ENCODE measurements at regions not wholly inside any gene's neighbourhood (a gene's known extent, or its start where the extent isn't known, plus 50 kb on each side); places are given as distances from the start of the nearest gene placed in this dataset.

DNA sequence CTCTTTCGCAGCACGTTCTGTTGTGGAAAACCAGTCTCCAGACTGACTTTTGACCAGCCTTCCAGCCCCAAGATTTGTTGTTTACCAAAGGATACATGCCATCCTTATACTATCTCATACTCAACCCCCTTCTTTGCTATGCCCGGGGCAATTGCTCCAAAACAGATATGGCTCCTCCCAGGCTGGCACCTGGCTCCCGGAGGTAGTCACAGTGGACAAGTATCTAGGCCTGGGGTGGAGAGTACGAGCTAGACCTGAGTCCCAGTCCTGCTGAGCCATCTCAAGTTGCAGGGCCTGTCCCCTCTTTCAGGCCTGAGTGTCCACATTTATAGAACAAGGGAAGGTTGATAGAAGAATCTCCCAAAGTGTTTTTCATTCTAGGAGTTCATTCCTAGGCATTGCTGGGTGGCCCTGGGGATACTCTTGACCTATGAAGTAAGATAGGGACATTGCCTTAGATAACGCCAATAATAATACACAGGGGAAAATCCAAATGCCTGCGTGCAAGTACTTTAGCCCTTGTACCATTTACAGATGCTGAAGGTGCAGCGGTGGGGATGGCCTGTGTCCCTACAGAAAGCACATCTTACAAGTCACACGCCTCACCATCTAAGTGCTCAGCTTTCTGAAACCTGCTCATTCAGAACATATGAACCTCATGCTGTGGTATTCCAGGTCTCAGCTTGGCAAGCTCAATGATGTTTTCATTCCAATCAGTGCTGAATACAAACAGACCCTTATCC lies 136.7 kb upstream of the MAMLD1 start:
- Histone ChIP-seq H3K9ac (ENCODE audit: low read depth in 1 of 2, low read length in 2 of 2) (no peak overlapping the region), H3K36me3 (ENCODE audit: control insufficient read depth in 4 of 4, insufficient read depth in 3 of 4, low read depth in 1 of 4, low read length in 3 of 4) (no peaks in the 10 kb centered on the region), H3K27me3 (ENCODE audit: control insufficient read depth in 4 of 4, insufficient read depth in 4 of 4, low read length in 3 of 4) (no peaks in the 10 kb centered on the region), H3K4me1 (ENCODE audit: control insufficient read depth in 4 of 4, insufficient read depth in 4 of 4, low read length in 3 of 4) (no peaks in the 10 kb centered on the region), H3K4me3 (ENCODE audit: low read depth in 1 of 3, low read length in 3 of 3) (no peak overlapping the region), H3K9me3 (ENCODE audit: control insufficient read depth in 4 of 4, low read length in 3 of 4) (no peaks in the 10 kb centered on the region), H3K27ac (ENCODE audit: low read depth in 1 of 2, low read length in 2 of 2) (no peak overlapping the region)
- no peak for TF ChIP-seq ATF3 (IDR thresholded peaks at IDR 0.05)
- no peak for TF ChIP-seq JUND (IDR thresholded peaks at IDR 0.05)
- TF ChIP-seq FOXA1 (IDR thresholded peaks at IDR 0.05): no peak
- DNase-seq (ENCODE audit: low spot score): no peak
- WGBS: 95% methylated on average over 9 of the region's 9 CpGs

- Histone ChIP-seq H3K4me1 (ENCODE audit: control insufficient read depth in 4 of 4, insufficient read depth in 4 of 4, low read length in 3 of 4) (no peaks in the 10 kb centered on the region), H3K4me3 (ENCODE audit: low read depth in 1 of 3, low read length in 3 of 3) (no peak overlapping the region), H3K27me3 (ENCODE audit: control insufficient read depth in 4 of 4, insufficient read depth in 4 of 4, low read length in 3 of 4) (no peaks in the 10 kb centered on the region), H3K9ac (ENCODE audit: low read depth in 1 of 2, low read length in 2 of 2) (no peak overlapping the region), H3K36me3 (ENCODE audit: control insufficient read depth in 4 of 4, insufficient read depth in 3 of 4, low read depth in 1 of 4, low read length in 3 of 4) (no peaks in the 10 kb centered on the region), H3K27ac (ENCODE audit: low read depth in 1 of 2, low read length in 2 of 2) (no peak overlapping the region), H3K9me3 (ENCODE audit: control insufficient read depth in 4 of 4, low read length in 3 of 4) (no peaks in the 10 kb centered on the region)
- 74% methylated on average over 7 of the region's 7 CpGs for WGBS
- TF ChIP-seq, protein P1, sequence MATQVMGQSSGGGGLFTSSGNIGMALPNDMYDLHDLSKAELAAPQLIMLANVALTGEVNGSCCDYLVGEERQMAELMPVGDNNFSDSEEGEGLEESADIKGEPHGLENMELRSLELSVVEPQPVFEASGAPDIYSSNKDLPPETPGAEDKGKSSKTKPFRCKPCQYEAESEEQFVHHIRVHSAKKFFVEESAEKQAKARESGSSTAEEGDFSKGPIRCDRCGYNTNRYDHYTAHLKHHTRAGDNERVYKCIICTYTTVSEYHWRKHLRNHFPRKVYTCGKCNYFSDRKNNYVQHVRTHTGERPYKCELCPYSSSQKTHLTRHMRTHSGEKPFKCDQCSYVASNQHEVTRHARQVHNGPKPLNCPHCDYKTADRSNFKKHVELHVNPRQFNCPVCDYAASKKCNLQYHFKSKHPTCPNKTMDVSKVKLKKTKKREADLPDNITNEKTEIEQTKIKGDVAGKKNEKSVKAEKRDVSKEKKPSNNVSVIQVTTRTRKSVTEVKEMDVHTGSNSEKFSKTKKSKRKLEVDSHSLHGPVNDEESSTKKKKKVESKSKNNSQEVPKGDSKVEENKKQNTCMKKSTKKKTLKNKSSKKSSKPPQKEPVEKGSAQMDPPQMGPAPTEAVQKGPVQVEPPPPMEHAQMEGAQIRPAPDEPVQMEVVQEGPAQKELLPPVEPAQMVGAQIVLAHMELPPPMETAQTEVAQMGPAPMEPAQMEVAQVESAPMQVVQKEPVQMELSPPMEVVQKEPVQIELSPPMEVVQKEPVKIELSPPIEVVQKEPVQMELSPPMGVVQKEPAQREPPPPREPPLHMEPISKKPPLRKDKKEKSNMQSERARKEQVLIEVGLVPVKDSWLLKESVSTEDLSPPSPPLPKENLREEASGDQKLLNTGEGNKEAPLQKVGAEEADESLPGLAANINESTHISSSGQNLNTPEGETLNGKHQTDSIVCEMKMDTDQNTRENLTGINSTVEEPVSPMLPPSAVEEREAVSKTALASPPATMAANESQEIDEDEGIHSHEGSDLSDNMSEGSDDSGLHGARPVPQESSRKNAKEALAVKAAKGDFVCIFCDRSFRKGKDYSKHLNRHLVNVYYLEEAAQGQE (IDR thresholded peaks at IDR 0.05): no peak
- TF ChIP-seq, protein P2, sequence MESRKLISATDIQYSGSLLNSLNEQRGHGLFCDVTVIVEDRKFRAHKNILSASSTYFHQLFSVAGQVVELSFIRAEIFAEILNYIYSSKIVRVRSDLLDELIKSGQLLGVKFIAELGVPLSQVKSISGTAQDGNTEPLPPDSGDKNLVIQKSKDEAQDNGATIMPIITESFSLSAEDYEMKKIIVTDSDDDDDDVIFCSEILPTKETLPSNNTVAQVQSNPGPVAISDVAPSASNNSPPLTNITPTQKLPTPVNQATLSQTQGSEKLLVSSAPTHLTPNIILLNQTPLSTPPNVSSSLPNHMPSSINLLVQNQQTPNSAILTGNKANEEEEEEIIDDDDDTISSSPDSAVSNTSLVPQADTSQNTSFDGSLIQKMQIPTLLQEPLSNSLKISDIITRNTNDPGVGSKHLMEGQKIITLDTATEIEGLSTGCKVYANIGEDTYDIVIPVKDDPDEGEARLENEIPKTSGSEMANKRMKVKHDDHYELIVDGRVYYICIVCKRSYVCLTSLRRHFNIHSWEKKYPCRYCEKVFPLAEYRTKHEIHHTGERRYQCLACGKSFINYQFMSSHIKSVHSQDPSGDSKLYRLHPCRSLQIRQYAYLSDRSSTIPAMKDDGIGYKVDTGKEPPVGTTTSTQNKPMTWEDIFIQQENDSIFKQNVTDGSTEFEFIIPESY (IDR thresholded peaks at IDR 0.05): no peak
- TF ChIP-seq CTCF (IDR thresholded peaks at IDR 0.05; ENCODE audit: low read depth, low read length, missing input control) (no peak), HNF4G (IDR thresholded peaks at IDR 0.05) (no peak), ATF3 (IDR thresholded peaks at IDR 0.05) (no peak), RXRA (IDR thresholded peaks at IDR 0.05) (no peak), RAD21 (IDR thresholded peaks at IDR 0.05) (no peak)
- DNase-seq (ENCODE audit: low spot score): no peak
Observed at GRCh38 chrX:150227321-150227860, 135.7 kb upstream of the MAMLD1 start.
